ENCODE measurements at regions not wholly inside any gene's neighbourhood (a gene's known extent, or its start where the extent isn't known, plus 50 kb on each side); places are given as distances from the start of the nearest gene placed in this dataset.
A peak's percentile ranks its signal among the peaks of the same experiment; 100 is the strongest.

- DNase-seq (ENCODE audit: low read depth, low spot score), result no peak
- in situ Hi-C loops (cut with HindIII; ENCODE audit: low sequenced_read_pairs), result no loop called here
- H3K4me3 ChIP-seq (ENCODE audit: low read depth, low read length), result no peak overlapping the region
- TF ChIP-seq, protein P1, sequence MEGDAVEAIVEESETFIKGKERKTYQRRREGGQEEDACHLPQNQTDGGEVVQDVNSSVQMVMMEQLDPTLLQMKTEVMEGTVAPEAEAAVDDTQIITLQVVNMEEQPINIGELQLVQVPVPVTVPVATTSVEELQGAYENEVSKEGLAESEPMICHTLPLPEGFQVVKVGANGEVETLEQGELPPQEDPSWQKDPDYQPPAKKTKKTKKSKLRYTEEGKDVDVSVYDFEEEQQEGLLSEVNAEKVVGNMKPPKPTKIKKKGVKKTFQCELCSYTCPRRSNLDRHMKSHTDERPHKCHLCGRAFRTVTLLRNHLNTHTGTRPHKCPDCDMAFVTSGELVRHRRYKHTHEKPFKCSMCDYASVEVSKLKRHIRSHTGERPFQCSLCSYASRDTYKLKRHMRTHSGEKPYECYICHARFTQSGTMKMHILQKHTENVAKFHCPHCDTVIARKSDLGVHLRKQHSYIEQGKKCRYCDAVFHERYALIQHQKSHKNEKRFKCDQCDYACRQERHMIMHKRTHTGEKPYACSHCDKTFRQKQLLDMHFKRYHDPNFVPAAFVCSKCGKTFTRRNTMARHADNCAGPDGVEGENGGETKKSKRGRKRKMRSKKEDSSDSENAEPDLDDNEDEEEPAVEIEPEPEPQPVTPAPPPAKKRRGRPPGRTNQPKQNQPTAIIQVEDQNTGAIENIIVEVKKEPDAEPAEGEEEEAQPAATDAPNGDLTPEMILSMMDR (IDR thresholded peaks at IDR 0.05; ENCODE audit: low read depth, low read length), result no peak
These were observed 195.9 kb upstream of the POU3F1 start for GRCh38 chr1:38242506-38242905.

DNA sequence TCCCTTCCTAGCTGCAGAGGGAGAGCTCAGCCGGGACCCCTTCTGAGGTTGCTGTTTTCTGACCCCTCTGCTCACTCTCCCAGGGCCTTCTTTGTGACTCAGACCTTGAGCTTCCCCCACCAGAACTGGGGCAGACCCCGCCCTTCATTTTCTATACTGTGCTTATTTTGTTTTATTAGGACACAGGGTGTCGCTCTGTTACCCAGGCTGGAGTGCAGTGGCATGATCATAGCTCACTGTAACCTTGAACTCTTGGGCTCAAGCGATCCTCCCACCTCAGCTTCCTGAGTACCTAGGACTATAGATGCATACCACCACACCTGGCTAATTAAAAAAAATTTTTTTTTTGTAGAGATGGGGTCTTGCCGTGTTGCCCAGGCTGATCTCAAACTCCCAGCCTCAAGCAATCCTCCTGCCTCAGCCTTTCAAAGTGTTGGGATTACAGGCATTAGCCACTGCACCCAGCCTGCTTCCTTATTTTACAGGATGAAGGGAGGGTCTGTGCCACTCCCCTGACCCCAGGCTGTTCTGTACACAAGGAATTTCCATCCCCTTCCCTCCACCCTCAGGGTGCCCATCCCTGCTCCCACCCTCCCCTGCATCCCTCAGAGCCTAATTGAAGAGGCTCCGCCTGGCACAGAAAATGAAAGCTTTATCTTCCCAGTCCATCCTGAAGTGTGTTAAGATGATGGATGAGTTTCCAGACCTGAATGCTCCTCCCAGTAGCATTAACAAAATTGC, 195.2 kb upstream of the POU3F1 start:
- no peak for DNase-seq (ENCODE audit: low read depth, low spot score)
- in situ Hi-C loops (cut with HindIII; ENCODE audit: low sequenced_read_pairs), result no loop called here
- H3K4me3 ChIP-seq (ENCODE audit: low read depth, low read length), result no peak overlapping the region
- TF ChIP-seq, protein P1 (IDR thresholded peaks at IDR 0.05; ENCODE audit: low read depth, low read length), result no peak

GRCh38 chr1:38240618-38241017, 194.0 kb upstream of the POU3F1 start:
- no peak overlapping the region for H3K4me3 ChIP-seq (ENCODE audit: low read depth, low read length)
- in situ Hi-C loops (cut with HindIII; ENCODE audit: low sequenced_read_pairs), result no loop called here
- DNase-seq (ENCODE audit: low read depth, low spot score), result no peak
- TF ChIP-seq, protein P1 (IDR thresholded peaks at IDR 0.05; ENCODE audit: low read depth, low read length), result no peak

DNA sequence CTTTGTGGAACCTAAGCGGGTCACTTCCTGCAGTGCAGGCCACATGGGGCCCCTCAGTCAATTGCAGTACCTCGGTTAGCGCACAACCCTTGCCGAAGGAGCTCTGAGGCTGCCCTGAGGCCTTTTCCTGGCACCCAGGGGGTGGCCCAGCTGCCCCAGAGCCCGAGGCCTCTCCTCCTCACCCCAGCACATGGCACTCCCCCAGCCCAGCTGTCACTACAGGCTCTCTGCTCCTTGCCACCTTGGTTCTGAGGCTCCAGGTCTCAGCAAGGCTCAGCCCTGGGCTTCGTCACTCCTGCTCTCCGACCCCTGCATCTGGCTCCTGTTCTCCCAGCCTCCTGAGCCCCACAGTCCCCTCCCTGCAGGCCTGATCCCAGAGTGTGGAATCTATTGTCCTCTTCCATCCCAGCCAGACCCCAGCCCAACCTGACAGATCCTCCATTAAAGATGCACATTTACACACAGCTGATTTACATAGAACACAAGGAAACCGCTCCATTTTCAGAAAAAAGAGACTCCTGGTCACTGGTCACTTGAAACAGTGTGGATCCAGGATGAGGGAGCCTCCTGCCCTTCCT, 192.8 kb upstream of the POU3F1 start:
- TF ChIP-seq, protein P1 (IDR thresholded peaks at IDR 0.05; ENCODE audit: low read depth, low read length), result no peak
- DNase-seq (ENCODE audit: low read depth, low spot score), result no peak
- in situ Hi-C loops (cut with HindIII; ENCODE audit: low sequenced_read_pairs), result no loop called here
- no peak overlapping the region for H3K4me3 ChIP-seq (ENCODE audit: low read depth, low read length)

- in situ Hi-C loops (cut with HindIII; ENCODE audit: low sequenced_read_pairs), result no loop called here
- no peak for DNase-seq (ENCODE audit: low read depth, low spot score)
- TF ChIP-seq, protein P1 (IDR thresholded peaks at IDR 0.05; ENCODE audit: low read depth, low read length), result no peak
- no peak overlapping the region for H3K4me3 ChIP-seq (ENCODE audit: low read depth, low read length)
These were observed 191.7 kb upstream of the POU3F1 start for GRCh38 chr1:38238294-38238693.

DNA sequence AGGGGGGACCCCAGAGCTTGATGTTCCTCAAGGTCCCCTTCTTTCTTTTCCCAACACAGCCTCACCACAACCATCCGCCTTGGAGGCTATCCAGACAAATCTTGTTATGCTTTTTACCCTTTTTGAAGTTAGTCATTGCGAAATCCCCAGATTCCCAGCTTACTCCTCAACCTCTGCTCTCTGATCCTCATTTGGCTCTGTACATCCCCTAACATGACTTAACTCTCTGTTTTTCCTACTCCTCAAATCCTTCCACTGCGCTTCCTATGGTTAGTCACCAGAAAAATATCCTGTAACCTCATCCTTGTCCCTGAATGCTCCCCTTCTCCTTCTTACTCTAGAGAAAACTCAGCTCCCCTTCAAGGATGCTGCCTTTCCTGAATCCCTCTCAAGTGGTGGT, 189.1 kb upstream of the POU3F1 start:
- in situ Hi-C loops (cut with HindIII; ENCODE audit: low sequenced_read_pairs), result no loop called here

More for the DNA sequence above, 189.1 kb upstream of the POU3F1 start:
- no peak overlapping the region for H3K4me3 ChIP-seq (ENCODE audit: low read depth, low read length)
- DNase-seq (ENCODE audit: low read depth, low spot score), result peak; percentile 60
- TF ChIP-seq, protein P1 (IDR thresholded peaks at IDR 0.05; ENCODE audit: low read depth, low read length), result no peak

All from astrocyte of the spinal cord (primary cell).